ENCODE measurements at regions not wholly inside any gene's neighbourhood (a gene's known extent, or its start where the extent isn't known, plus 50 kb on each side); places are given as distances from the start of the nearest gene placed in this dataset.
A peak's percentile ranks its signal among the peaks of the same experiment; 100 is the strongest.
"Not testable (repeated sequence)": the region's sequence is repeated elsewhere in the genome, so short reads cannot be mapped to it uniquely, and the experiment has no call there.

DNA sequence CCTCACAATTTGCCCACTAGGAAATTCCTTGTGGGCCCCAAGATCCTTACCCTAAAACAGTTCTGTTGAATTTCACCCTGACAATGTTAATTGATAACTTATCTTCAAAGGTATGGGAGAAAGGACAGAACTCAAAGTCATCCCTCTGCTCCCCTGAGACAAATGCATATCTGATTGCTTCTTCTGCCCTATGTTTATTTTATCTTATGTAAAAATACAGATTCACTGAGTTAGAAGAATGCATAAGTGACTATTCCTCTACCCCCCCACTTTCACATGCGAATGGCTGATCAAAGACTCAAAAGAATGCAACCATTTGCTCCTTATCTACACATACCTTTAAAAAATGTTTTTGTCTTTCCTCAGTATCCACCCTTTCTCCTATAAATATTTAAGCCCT lies 235.7 kb upstream of the SEMA3C start:
- no peak for DNase-seq (ENCODE audit: low read depth)
- TF ChIP-seq, protein P1, sequence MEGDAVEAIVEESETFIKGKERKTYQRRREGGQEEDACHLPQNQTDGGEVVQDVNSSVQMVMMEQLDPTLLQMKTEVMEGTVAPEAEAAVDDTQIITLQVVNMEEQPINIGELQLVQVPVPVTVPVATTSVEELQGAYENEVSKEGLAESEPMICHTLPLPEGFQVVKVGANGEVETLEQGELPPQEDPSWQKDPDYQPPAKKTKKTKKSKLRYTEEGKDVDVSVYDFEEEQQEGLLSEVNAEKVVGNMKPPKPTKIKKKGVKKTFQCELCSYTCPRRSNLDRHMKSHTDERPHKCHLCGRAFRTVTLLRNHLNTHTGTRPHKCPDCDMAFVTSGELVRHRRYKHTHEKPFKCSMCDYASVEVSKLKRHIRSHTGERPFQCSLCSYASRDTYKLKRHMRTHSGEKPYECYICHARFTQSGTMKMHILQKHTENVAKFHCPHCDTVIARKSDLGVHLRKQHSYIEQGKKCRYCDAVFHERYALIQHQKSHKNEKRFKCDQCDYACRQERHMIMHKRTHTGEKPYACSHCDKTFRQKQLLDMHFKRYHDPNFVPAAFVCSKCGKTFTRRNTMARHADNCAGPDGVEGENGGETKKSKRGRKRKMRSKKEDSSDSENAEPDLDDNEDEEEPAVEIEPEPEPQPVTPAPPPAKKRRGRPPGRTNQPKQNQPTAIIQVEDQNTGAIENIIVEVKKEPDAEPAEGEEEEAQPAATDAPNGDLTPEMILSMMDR (conservative IDR thresholded peaks at IDR 0.05; ENCODE audit: low read length): no peak
- H3K4me3 ChIP-seq (ENCODE audit: low read length): no peak overlapping the region

DNA sequence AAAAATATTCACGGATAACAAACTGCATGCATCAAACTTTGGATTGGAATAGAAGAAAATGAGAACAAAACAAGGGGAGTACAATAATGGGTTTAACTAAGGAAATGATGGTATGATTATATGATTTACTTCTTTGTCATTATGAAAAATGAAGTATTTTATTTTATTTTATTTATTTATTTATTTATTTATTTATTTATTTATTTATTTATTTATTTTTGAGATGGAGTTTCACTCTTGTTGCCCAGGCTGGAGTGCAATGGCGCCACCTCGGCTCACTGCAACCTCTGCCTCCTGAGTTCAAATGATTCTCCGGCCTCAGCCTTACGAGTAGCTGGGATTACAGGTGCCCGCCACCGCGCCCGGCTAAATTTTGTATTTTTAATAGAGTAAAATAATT lies 234.1 kb upstream of the SEMA3C start:
- DNase-seq (ENCODE audit: low read depth): not testable (repeated sequence)

DNA sequence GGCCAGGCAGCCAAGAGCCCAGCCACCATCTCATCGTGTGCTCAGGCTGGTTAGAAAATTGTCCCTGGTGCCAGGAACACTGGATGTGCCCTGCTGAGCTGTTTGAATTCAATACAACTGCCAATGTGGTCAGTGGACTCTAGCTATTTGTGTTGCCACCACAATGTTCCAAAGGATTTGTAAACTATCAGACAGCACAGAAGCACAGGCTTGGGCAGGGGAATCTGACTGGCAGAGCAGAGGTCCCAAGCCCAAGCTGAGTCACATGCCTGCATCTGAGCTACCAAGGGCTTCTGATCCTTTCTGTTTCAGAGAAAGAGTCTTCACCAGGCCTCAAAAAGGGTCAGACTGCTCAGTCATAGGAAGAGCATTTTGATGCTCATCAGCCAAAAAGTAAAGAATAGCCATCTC lies 232.1 kb upstream of the SEMA3C start:
- no peak overlapping the region for H3K4me3 ChIP-seq (ENCODE audit: low read length)
- peak; percentile 30 for DNase-seq (ENCODE audit: low read depth)
- TF ChIP-seq, protein P1 (conservative IDR thresholded peaks at IDR 0.05; ENCODE audit: low read length): no peak

More for the DNA sequence above, 234.1 kb upstream of the SEMA3C start:
- not testable (repeated sequence) for H3K4me3 ChIP-seq (ENCODE audit: low read length)

DNA sequence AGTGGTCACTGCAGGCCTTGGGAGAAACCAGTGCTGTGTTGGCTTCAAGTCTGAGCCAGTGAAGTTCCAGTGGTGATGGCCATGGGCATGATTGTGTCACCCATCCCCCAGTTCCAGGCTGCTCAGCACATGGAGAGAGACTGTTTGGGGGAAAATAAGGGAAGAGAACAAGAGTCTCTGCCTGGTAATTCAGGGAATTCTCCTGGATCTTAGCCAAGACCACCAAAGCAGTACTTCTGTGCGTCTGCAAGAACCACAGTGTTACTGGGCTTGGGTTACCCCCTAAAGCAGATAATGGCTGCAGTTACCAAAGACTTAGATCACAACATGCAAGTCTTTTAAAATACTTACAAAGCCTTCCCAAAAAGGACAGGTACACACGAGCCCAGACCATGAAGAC lies 225.0 kb upstream of the SEMA3C start:
- no peak for DNase-seq (ENCODE audit: low read depth)
- no peak overlapping the region for H3K4me3 ChIP-seq (ENCODE audit: low read length)
- TF ChIP-seq, protein P1 (conservative IDR thresholded peaks at IDR 0.05; ENCODE audit: low read length): no peak

DNA sequence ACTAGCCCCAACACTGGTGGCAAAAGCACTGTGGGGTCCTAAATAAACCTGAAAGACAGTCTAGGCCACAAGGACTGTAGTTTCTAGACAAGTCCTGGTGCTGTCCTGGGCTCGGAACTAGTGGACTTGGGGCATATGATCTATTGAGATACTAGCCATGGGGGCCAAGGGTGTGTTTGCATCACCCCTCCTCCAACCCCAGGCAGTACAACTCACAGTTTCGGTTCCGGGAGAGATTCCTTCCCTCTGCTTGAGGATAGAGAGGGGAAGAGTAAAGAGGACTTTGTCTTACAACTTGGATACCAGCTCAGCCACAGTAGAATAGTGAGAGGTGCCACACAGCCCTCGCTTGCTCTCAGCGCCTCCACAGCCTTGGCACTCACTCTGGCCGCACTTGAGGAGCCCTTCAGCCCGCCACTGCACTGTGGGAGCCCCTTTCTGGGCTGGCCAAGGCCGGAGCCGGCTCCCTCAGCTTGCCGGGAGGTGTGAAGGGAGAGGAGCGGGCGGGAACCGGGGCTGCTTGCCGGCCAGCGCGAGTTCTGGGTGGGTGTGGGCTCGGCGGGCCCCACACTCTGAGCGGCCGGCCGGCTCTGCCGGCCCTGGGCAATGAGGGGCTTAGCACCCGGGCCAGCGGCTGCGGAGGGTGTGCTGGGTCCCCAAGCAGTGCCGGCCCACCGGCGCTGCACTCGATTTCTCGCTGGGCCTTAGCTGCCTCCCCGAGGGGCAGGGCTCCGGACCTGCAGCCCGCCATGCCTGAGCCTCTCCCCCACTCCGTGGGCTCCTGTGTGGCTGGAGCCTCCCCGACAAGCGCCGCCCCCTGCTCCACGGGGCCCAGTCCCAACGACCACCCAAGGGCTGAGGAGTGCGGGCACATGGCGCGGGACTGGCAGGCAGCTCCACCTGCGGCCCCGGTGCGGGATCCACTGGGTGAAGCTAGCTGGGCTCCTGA lies 222.7 kb upstream of the SEMA3C start:
- H3K4me3 ChIP-seq (ENCODE audit: low read length); DNase-seq (ENCODE audit: low read depth): not testable (repeated sequence)

DNA sequence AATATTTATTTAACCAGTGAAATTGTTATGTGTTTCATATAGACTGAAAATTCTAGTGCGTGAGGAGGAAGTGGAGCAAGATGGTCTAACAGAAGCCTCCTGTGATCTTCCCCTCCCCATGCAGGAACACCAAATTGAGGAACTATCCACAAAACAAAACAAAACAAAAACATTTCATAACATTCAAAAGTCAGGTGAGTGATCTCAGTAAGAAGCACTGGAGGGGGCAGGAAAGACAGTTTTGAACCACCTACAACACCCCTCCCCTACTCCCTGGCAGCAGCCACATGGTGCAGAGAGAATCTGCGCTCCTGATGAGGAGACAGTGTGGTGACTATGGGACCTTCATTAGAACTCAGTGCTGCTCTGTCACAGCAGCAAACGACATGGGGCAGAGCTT lies 221.9 kb upstream of the SEMA3C start:
- no peak for DNase-seq (ENCODE audit: low read depth)
- no peak overlapping the region for H3K4me3 ChIP-seq (ENCODE audit: low read length)
- TF ChIP-seq, protein P1 (conservative IDR thresholded peaks at IDR 0.05; ENCODE audit: low read length): no peak

DNA sequence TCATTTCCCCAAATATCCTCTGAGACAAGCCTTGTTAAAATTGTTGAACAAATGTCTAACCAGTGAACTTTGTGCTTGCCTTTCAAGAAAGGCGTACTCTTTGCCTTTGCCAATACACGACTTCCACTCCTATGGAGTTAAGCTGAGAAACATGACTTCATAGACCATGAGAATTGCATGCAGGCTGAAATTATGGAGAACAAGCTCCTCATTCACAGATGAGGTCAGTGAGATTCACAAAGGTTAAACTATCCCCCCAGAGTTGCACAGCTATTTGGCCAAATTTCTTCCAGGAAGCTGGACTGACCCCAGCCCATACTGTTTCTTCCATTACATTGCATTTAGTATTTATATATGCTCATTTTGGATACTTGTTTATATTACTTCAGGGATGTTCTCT lies 221.4 kb upstream of the SEMA3C start:
- no peak for DNase-seq (ENCODE audit: low read depth)
- H3K4me3 ChIP-seq (ENCODE audit: low read length): no peak overlapping the region
- TF ChIP-seq, protein P1 (conservative IDR thresholded peaks at IDR 0.05; ENCODE audit: low read length): no peak

DNA sequence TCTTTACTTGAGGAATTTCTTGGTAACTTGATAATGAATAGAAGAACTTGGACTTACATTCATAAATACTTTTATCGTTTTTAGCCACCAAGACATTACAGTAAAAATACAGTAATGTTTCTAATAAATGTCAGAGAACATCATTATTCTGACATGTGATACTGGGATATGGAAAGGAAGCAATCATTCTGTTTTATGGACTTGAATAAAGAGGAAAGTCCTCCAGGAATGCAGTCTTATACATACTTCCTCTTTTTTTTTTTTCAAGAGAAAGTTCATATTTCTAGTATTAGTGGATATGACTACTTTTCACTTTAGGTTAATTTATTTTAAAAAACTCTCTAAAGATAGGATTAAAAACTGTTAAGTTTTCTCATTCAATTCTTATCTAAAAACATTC lies 220.0 kb upstream of the SEMA3C start:
- H3K4me3 ChIP-seq (ENCODE audit: low read length): no peak overlapping the region
- TF ChIP-seq, protein P1 (conservative IDR thresholded peaks at IDR 0.05; ENCODE audit: low read length): no peak
- DNase-seq (ENCODE audit: low read depth): no peak

Measured in AG10803 (cell line).